Activated T-helper 1 cell treated with anti-CD3 and anti-CD28 coated beads, Interleukin-12 subunit alpha, Interleukin-12 subunit beta, Interleukin-2, Interleukin-4 antibody, amounts not matched to agents 30 ng/mL and 10 ng/mL and 1 ng/mL, durations not matched to agents 14 hours and 24 hours and 36 hours (primary cell): ENCODE measurements at regions not wholly inside any gene's neighbourhood (a gene's known extent, or its start where the extent isn't known, plus 50 kb on each side); places are given as distances from the start of the nearest gene placed in this dataset.
"Not testable (repeated sequence)": the region's sequence is repeated elsewhere in the genome, so short reads cannot be mapped to it uniquely, and the experiment has no call there.

Source experiments
- DNase-seq: peaks from one replicate; pipeline ENCODE4 v3.0.0; 2021; ENCODE audit warnings: low spot score
- H3K27ac Mint-ChIP-seq: one replicate; pipeline ENCODE4 v1.8.0; 2021; ENCODE audit warnings: mild to moderate bottlenecking, mixed read lengths
- H3K27me3 Mint-ChIP-seq: one replicate; pipeline ENCODE4 v1.8.0; 2022; ENCODE audit warnings: mild to moderate bottlenecking, moderate library complexity, mixed read lengths; ENCODE audit not compliant: insufficient read depth
- H3K36me3 Mint-ChIP-seq: one replicate; pipeline ENCODE4 v1.8.0; 2021; ENCODE audit warnings: low read depth, mixed read lengths
- H3K4me1 Mint-ChIP-seq: one replicate; pipeline ENCODE4 v1.8.0; 2021; ENCODE audit warnings: low read depth, mixed read lengths
- H3K4me3 Mint-ChIP-seq: one replicate; pipeline ENCODE4 v1.8.0; 2021; ENCODE audit warnings: mild to moderate bottlenecking, moderate library complexity, mixed read lengths
- H3K9me3 Mint-ChIP-seq: one replicate; pipeline ENCODE4 v1.8.0; 2021; ENCODE audit warnings: mixed read lengths
- intact Hi-C: fragments of 100-400 bp; cut with micrococcal nuclease; formaldehyde crosslinking; loops from one replicate; pipeline ENCODE4 v1.15.1; 2024

DNA sequence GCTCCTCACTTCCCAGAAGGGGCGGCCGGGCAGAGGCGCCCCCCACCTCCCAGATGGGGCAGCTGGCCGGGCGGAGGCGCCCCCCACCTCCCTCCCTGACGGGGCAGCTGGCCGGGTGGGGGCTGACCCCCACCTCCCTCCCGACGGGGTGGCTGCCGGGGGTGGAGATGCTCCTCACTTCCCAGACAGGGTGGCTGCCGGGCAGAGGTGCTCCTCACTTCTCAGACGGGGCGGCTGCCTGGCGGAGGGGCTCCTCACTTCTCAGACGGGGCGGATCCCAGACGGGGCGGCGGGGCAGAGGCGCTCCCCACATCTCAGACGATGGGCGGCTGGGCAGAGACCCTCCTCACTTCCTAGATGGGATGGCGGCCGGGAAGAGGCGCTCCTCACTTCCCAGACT, 177.4 kb upstream of the FLRT2 start:
- H3K27me3 Mint-ChIP-seq, DNase-seq, H3K27ac Mint-ChIP-seq, H3K4me3 Mint-ChIP-seq, H3K36me3 Mint-ChIP-seq, H3K4me1 Mint-ChIP-seq, intact Hi-C loops: not testable (repeated sequence)
- peaks cover 26% of the 10 kb centered on the region for H3K9me3 Mint-ChIP-seq

DNA sequence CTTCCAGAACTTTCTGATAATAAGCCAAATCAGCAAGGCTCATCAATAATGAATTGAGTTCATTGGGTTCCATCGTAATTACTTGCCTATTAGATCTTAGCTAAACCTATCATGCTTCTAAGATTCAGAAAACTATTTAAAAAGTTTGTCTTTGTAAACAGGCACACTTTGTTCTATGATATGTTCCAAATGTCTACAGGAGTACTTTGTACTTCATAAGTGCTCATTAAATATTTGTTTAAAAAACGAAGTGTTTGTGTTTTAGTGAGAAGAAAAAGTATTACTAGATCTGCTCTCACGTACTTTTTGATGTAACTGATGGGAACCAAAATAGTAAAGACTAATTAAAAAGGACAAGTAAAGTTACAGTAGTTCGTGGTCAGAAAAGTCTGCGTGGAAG, 172.8 kb upstream of the FLRT2 start:
- Mint-ChIP-seq H3K27ac (no peak overlapping the region), H3K4me3 (no peak overlapping the region), H3K9me3 (peaks cover 15% of the 10 kb centered on the region), H3K36me3 (no peaks in the 10 kb centered on the region), H3K4me1 (no peaks in the 10 kb centered on the region), H3K27me3 (no peaks in the 10 kb centered on the region)
- intact Hi-C loops, result no loop called here
- DNase-seq, result no peak

DNA sequence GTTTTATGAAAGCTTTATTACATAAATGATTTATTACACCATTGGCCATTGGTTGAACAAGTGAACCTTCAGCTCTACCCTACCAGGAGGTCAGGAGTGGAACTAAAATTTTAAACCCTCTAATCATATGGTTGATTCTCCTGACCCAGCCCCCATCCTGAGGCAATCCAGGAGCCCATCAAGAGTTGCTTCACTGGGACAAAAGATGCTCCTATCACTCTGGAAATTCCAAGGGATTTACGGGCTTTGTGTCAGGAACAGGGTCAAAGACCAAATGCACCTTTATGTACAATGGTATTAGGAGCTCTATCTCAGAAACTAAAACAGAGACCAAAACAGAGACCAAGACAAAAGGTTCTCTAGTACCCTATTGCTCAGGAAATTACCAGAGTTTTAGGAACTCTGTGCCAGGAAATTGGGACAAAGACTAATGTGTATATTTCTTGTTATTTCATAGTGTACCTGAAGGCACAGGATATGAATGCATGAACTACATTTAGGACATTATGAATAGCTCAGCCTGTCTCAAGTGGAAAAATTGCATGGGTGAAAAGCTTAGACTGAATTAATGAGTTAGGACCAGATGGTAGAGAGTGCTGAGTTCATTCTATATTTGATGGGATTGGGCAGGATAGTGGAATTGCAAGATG, 171.7 kb upstream of the FLRT2 start:
- DNase-seq, result no peak
- H3K4me1 Mint-ChIP-seq, result no peaks in the 10 kb centered on the region
- no peaks in the 10 kb centered on the region for H3K36me3 Mint-ChIP-seq
- H3K27me3 Mint-ChIP-seq, result no peaks in the 10 kb centered on the region
- no peak overlapping the region for H3K27ac Mint-ChIP-seq
- no peak overlapping the region for H3K4me3 Mint-ChIP-seq
- peaks cover 17% of the 10 kb centered on the region for H3K9me3 Mint-ChIP-seq
- intact Hi-C loops, result no loop called here

DNA sequence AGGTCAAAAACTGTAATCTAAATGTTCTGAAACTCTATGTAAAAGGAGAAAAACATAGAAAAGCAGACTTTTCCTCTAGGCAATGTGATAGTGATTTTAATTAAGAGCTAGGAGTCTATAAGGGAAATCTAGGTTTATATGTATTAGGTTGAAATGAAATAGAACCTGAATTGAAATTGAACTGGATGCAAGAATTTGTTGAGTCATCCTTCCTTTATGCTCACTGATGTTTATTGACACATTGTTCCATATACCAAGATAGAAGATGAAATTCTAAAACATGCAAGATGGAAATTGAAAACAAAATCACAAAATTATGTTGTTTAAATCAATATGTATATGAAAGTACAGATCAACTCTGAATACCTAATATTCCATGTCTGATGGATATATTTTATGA, 170.4 kb upstream of the FLRT2 start:
- intact Hi-C loops, result no loop called here
- DNase-seq, result no peak
- Mint-ChIP-seq H3K36me3 (no peaks in the 10 kb centered on the region), H3K27ac (no peak overlapping the region), H3K4me1 (no peaks in the 10 kb centered on the region), H3K4me3 (no peak overlapping the region), H3K27me3 (no peaks in the 10 kb centered on the region), H3K9me3 (peaks cover 11% of the 10 kb centered on the region)

DNA sequence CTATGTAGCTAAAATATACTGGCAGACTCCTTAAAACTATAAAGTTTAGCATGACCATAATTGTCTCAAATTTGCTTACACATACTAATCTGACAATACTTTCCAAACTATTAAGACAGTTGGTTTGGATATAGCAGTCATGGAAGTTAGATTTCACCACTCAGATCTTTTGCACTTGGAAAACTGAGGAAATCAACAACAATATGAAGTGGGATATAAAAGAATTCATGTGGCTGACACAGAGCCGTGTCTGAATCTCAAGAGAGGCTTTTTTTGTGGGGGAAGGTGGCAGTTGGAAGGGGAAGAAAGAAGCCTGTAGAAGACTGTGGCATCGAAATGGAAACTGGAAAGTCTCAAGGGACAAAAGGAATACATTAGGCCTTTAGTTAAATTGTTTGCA, 166.6 kb upstream of the FLRT2 start:
- Mint-ChIP-seq H3K9me3 (peaks cover 4% of the 10 kb centered on the region), H3K36me3 (no peaks in the 10 kb centered on the region), H3K27me3 (no peaks in the 10 kb centered on the region), H3K27ac (no peak overlapping the region), H3K4me3 (no peak overlapping the region), H3K4me1 (no peaks in the 10 kb centered on the region)
- intact Hi-C loops, result no loop called here
- no peak for DNase-seq

DNA sequence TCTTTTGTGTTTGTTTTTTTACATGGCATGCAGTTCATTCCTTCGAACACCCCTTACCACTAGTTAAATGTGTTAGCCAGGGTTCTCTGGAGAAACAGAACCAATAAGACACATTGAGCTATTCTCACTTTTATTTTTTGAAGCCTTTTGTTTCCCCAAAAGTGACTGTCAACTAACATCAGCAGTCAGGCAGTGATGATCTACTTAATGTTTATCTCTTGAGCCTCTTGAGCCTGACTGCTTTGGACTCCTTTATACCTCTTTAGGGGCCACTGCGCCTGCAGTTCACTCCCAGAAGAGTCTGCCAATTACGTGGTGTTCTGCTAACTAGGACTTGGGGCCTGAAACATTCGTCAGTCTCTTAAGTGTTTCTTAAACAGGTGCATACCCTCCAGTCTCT, 163.7 kb upstream of the FLRT2 start:
- Mint-ChIP-seq H3K4me3 (no peak overlapping the region), H3K9me3 (peaks cover 4% of the 10 kb centered on the region), H3K27me3 (no peaks in the 10 kb centered on the region), H3K36me3 (no peaks in the 10 kb centered on the region), H3K4me1 (no peaks in the 10 kb centered on the region), H3K27ac (no peak overlapping the region)
- DNase-seq, result no peak
- intact Hi-C loops, result no loop called here

DNA sequence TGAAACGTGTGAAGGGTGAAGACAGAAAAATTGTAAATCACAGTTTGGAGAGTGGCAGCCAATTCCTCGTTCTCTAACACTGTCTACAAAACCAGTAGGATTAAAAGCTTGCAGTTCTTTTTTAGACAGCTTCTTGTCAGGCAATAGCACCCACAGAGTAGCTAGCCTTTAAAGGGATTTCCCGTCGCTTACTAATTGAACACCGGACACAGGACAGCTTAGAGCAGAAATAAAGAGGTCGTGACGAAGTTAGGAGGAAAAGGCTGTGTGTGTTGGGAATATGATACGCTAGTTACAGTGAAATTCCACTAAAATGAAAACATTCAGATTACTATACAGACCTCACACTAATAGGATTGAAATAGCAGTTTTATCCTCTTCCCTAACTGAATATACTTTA, 149.1 kb upstream of the FLRT2 start:
- no peak for DNase-seq
- Mint-ChIP-seq H3K27ac (no peak overlapping the region), H3K36me3 (no peaks in the 10 kb centered on the region), H3K4me3 (no peak overlapping the region), H3K9me3 (no peaks in the 10 kb centered on the region), H3K27me3 (no peaks in the 10 kb centered on the region), H3K4me1 (no peaks in the 10 kb centered on the region)
- intact Hi-C loops, result no loop called here

DNA sequence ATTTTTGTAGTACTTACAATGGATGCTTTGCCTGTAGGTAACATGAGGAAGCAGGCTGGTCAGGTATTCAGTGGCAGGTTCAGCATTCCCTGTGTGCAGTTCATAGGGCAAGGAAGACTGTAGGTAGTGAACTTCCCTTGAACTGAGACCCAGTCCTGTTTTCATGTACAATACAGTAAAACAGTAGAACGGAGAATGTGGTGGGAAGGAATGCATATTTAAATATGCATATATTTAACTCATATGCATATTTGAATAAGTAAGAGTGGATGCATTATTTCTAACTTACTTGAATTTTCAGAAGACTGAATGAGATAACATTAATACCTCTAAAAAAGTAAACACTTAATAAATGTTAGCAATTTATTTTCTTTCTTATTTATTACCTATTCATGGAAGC, 147.6 kb upstream of the FLRT2 start:
- no peak for DNase-seq
- no peak overlapping the region for H3K4me3 Mint-ChIP-seq
- H3K27ac Mint-ChIP-seq, result no peak overlapping the region
- H3K9me3 Mint-ChIP-seq, result no peaks in the 10 kb centered on the region
- intact Hi-C loops, result no loop called here
- no peaks in the 10 kb centered on the region for H3K4me1 Mint-ChIP-seq
- no peaks in the 10 kb centered on the region for H3K36me3 Mint-ChIP-seq
- no peaks in the 10 kb centered on the region for H3K27me3 Mint-ChIP-seq

DNA sequence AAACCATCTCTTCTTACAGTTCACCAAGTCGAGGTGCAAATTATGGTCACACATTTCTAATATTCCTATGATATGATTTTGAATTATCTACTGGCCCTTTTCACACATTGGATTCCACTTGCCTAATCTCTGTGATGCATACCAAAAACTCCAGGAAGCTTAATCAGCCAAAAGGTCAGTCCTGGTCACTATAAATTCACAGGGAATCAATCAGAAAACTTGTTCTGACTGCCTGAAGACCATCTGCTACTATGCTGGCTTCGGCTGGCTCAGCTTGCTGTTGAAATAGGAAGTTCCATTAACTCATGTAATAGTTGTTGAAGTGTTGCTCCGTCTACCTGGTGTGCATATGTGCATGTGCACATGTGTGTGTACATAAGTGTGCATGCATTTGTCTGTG, 142.8 kb upstream of the FLRT2 start:
- H3K9me3 Mint-ChIP-seq, result no peaks in the 10 kb centered on the region
- no peak for DNase-seq
- no peaks in the 10 kb centered on the region for H3K27me3 Mint-ChIP-seq
- H3K4me1 Mint-ChIP-seq, result no peaks in the 10 kb centered on the region
- no peaks in the 10 kb centered on the region for H3K36me3 Mint-ChIP-seq
- H3K4me3 Mint-ChIP-seq, result no peak overlapping the region
- H3K27ac Mint-ChIP-seq, result no peak overlapping the region
- intact Hi-C loops, result no loop called here

DNA sequence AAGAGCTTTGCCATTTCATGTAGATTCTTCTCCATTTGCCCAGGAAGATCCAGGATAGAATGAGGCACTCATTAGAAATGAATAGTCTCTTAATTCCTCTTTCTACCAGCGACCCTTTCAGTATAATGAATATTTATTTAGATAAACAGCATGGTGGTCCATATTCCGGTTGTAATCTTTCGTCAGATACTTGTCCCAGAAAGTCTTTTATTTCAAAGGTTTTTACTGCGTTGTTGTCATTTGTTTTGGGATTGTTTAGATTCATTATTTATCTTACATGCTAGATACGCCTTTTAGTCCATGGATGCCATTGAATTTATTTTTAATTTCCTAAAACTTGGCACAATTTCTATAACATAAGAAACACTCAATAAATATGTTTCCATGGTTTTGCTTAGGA, 139.7 kb upstream of the FLRT2 start:
- H3K27ac Mint-ChIP-seq, result no peak overlapping the region
- DNase-seq, result no peak
- H3K27me3 Mint-ChIP-seq, result no peaks in the 10 kb centered on the region
- no peaks in the 10 kb centered on the region for H3K36me3 Mint-ChIP-seq
- intact Hi-C loops, result no loop called here
- no peaks in the 10 kb centered on the region for H3K4me1 Mint-ChIP-seq
- no peak overlapping the region for H3K4me3 Mint-ChIP-seq
- H3K9me3 Mint-ChIP-seq, result no peaks in the 10 kb centered on the region

DNA sequence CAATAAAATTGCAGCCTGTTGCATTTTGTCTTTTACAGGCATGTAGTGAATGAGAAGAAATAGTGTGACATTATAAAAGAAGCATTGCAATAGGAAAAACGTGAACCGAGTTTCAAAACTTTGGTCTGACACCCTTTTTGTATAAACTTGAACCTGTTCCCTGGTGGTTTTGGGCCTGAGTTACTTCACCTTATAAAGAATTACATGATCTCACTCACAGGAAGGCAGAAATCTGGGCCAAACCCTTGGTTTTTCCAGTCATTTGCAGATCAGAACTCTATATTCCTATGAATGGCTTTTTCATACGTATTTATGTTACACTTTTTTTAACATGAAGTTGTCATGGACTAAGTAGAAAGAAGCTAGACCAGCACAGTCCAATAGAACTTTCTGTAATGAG, 138.5 kb upstream of the FLRT2 start:
- Mint-ChIP-seq H3K27ac (no peak overlapping the region), H3K27me3 (no peaks in the 10 kb centered on the region), H3K4me3 (no peak overlapping the region), H3K4me1 (no peaks in the 10 kb centered on the region), H3K9me3 (no peaks in the 10 kb centered on the region), H3K36me3 (no peaks in the 10 kb centered on the region)
- DNase-seq, result no peak
- intact Hi-C loops, result no loop called here

DNA sequence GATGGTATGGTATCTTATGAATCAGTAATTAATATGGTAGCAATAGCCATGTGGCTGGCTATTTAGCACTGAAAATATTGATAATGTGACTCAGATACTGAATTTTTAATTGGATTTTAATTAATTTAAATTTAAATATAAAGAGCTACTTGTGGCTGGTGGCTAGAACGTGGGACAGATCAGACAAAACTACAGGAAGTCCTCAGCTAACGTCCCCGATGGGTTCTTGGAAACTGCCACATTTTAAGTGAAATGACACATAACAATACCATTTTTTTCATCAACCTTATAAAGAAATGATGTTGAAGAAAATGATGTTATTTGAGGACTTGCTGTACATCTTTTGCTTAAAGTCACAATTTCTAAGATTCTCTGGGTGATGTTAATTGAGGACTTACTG, 138.1 kb upstream of the FLRT2 start:
- no peaks in the 10 kb centered on the region for H3K4me1 Mint-ChIP-seq
- no peak overlapping the region for H3K27ac Mint-ChIP-seq
- intact Hi-C loops, result no loop called here
- no peaks in the 10 kb centered on the region for H3K27me3 Mint-ChIP-seq
- DNase-seq, result no peak
- no peaks in the 10 kb centered on the region for H3K9me3 Mint-ChIP-seq
- H3K36me3 Mint-ChIP-seq, result no peaks in the 10 kb centered on the region
- no peak overlapping the region for H3K4me3 Mint-ChIP-seq

DNA sequence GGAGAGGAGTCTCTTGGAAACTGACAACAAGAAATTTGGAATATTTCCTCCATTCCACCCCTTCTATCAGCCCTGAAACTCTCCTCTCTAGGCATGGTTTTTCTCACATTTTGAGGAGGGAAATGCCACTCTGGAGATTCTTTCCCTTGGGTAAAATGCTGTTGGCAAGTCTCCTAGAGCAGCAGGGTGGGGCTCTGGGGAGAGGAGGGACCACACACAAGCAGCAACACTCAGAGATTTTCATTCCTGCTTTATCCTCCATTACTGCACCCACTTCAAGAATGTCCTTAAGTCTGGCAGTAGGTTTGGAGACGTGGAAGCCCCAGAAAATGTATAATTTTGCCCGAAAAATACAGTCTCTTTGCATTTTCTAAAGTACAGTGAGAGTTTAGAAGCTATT, 130.8 kb upstream of the FLRT2 start:
- no peaks in the 10 kb centered on the region for H3K36me3 Mint-ChIP-seq
- H3K27ac Mint-ChIP-seq, result no peak overlapping the region
- DNase-seq, result no peak
- no peaks in the 10 kb centered on the region for H3K4me1 Mint-ChIP-seq
- intact Hi-C loops, result no loop called here
- H3K4me3 Mint-ChIP-seq, result no peak overlapping the region
- H3K9me3 Mint-ChIP-seq, result peaks cover 4% of the 10 kb centered on the region
- no peaks in the 10 kb centered on the region for H3K27me3 Mint-ChIP-seq

DNA sequence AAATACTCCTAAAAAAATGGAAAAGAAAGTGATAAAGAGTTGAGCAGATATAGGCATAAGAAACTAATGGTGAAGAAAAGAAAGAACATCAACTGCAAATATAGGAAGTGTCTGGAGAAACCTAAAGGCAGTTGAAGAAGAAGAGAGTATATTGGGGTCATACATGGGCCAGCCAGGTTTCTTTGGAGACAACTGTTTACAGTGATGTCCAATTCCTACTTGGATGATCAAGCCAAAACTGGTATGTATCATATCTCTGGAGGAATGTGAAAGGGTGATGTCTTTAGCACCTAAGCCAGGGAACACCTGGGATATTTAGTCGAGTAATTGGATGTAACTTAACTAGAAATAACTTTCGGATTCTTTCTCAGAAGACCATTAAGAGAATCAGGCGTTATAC, 129.3 kb upstream of the FLRT2 start:
- intact Hi-C loops, result no loop called here
- Mint-ChIP-seq H3K9me3 (peaks cover 10% of the 10 kb centered on the region), H3K27ac (no peak overlapping the region), H3K4me3 (no peak overlapping the region), H3K4me1 (no peaks in the 10 kb centered on the region), H3K36me3 (no peaks in the 10 kb centered on the region), H3K27me3 (no peaks in the 10 kb centered on the region)
- DNase-seq, result no peak
